ENCODE measurements at regions not wholly inside any gene's neighbourhood (a gene's known extent, or its start where the extent isn't known, plus 50 kb on each side); places are given as distances from the start of the nearest gene placed in this dataset.

- TF ChIP-seq EZH2phosphoT487 (IDR thresholded peaks at IDR 0.05; ENCODE audit: insufficient read depth, low read depth) (no peak), EZH2 (IDR thresholded peaks at IDR 0.05; ENCODE audit: insufficient read depth, poor library complexity, severe bottlenecking) (no peak)
Measured at GRCh38 chr2:19174176-19174575, 184.2 kb downstream of the OSR1 start.
